ENCODE measurements at regions not wholly inside any gene's neighbourhood (a gene's known extent, or its start where the extent isn't known, plus 50 kb on each side); places are given as distances from the start of the nearest gene placed in this dataset.

GRCh38 chr5:29780401-29780800 is 1413.1 kb upstream of the CDH6 start:
- no peak for FAIRE-seq

DNA sequence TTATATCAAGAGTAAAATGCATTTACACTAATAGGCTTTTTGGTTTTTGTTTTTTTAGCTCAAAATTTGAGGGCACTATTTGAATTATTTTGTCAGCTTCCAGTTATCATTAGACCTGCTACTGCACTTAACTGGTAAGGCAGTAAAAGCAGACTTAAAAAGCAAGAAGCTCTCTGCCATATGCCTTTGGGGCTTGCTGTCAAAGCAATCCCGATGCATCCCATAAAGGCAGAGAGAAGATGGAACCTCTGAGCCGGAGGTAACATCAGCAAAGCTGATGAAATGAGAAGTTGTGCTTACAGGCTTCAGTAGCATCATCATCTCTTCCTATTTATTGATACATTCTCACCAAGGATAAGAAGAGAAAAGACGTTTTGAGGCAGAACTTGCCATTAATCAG is 1414.3 kb upstream of the CDH6 start:
- FAIRE-seq: no peak

- no peak for FAIRE-seq
Measured at GRCh38 chr5:29777373-29777772, 1416.1 kb upstream of the CDH6 start.

DNA sequence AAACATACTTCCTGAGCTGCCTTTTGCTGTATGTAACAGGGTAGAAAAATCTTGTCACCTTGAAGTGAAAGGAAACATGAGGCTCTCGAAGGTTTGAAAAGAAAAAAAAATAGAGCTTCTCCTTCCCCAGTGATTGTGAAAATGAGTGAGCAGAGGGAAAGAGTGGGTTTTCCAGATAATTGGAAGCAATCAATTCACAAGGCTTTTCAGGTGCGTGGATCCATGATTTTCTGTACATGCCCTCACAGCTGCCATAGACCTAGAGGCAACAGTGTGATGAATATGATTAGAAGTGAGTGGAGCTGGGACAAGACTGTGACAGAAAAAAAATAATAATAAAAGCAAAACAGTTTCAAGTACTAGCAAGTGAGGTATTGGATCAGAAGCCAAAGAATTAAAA is 1422.5 kb upstream of the CDH6 start:
- FAIRE-seq: no peak

DNA sequence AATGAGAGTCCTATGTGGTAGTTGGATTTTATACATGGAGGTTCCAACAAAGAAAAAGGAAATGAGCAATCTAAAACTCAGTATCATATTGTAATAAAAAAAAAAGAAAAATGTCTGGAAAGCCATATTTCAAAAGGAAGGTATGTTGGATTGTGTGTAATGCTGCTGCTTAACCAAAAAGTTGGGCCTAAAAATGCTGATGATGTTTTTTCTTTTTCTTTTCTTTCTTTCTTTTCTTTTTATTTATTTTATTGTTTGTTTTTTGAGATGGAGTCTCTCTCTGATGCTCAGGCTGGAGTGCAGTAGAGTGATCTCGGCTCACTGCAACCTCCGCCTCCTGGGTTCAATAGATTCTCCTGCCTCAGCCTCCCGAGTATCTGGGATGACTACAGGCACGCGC is 1424.0 kb upstream of the CDH6 start:
- FAIRE-seq: no peak

DNA sequence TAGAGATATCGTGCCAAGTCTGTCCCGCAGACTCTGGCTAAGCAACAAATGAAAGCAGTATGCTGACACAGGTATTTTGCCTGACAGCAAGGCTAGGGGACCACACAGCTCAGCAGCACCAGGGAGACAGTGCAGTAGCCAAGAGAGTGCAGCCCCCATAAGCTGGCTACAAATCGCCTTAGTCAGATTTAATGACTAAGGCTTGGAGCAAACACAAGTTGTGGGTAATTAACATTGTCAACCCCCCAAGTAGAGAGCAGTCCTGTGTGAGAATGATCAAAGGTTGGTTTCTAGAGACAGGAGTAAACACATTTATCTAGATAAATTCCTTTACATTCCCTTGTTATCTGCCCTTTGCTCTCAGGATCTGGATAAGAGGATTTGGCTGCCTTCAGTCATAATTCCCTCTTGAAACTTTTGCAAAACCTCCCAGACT is 1434.5 kb upstream of the CDH6 start:
- FAIRE-seq: no peak

DNA sequence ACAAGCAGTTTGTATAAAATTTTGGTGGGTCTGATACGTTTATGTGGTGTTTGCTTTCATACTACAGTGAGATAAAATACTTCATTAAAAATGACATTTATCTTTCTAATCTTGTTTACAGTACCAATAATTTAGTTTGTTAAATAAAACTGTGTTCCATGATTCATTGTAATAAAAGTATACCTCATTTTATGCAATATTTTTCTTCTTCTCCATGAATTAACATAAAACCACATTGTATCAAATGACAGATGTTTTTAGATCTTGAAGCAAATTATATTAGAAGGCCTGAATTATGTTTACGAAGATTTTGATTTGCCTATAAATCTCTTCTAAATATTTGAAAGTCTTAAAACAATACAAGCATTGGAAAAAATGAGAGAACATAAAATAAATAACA is 1443.0 kb upstream of the CDH6 start:
- no peak for FAIRE-seq

- no peak for FAIRE-seq
Measured at GRCh38 chr5:29744618-29745017, 1448.9 kb upstream of the CDH6 start.

DNA sequence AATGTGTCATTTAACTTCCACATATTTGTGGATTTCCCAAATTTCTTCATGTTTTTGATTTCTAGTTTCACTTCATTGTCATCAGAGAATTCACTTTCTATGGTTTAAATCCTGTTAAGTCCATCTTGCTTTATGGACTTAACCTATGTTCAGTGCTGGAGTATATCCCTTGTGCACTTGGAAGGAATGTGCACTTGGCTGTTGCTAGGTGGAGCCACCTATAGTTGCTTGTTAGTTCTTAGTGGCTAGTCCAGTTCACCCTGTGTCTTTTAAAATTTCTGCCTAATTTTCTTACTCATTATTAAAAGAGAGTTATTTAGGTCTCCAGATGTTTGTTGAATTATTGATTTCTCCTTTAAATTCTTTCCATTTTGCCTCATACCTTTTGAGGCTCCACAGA is 1472.5 kb upstream of the CDH6 start:
- FAIRE-seq: no peak

- no peak for FAIRE-seq
Measured at GRCh38 chr5:29719171-29719570, 1474.3 kb upstream of the CDH6 start.

DNA sequence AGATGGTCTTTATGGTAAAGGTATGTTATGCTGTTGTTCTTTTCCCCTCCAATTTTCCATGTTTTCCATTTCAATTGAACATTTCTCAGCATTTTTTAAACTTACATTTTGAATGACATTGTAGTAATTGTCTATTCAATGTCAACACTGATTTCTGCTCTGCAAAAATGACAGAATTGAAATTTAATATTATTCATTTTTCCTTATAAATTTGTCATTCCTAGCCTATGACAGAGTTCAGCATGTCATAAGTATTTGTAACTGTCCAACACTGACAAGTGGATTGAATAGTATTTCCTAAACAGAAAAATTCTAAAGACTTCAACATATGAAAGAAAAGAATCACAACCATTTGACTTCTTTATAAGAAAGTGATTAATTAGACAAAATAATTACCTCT is 1478.3 kb upstream of the CDH6 start:
- FAIRE-seq: no peak

DNA sequence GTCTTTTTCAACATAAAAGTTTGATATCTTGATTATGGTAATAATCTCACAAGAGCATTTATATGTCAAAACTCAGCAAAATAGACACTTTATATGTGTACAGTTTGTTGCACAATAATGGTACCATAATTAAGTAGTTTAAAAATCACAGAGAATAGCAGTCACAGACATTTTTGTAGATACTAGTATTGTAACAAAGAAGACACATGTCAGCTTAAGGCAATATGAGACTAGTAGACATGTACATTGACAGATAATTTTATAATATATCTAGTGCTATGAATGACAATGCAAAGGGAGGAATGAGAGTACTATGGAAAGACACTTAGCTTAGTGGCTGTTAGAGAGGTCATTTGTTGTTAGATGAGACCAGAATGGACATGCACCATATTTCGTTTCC is 1490.6 kb upstream of the CDH6 start:
- FAIRE-seq: no peak

DNA sequence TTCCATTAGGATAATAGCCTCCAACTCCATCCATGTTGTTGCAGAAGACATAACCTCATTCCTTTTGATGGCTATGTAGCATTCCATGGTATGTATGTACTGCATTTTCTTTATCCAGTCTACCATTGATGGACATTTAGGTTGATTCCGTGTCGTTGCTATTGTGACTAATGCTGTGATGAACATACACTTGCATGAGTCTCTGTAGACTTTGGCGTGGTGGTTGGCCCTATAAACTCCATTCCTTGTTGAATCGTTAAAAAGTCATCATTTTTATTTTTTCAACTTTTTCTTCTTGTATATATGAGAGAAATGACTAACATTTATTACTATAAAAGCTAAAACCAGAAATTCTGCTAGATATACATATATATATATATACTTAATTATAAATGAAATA is 1491.9 kb upstream of the CDH6 start:
- FAIRE-seq: no peak

GRCh38 chr5:29697785-29698414 is 1495.6 kb upstream of the CDH6 start:
- no peak for FAIRE-seq

DNA sequence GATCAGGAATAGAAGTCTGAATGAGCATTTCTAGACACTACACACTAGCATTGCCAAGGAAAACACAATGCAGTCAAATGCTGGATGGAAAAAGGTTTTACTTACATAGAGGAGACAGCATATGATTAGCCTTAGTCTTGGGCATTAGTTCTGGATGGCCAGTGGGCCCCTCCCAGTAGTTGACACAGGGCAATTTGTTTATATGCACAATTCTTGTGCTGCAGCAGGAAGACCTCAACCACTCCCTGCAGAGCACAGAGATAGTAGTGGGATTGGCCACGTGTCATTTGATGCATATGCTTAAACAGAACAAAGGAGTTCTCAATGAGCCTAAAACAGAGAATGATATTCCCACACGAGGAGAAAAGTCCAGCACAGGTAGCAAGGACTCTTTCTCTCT is 1496.2 kb upstream of the CDH6 start:
- FAIRE-seq: no peak

DNA sequence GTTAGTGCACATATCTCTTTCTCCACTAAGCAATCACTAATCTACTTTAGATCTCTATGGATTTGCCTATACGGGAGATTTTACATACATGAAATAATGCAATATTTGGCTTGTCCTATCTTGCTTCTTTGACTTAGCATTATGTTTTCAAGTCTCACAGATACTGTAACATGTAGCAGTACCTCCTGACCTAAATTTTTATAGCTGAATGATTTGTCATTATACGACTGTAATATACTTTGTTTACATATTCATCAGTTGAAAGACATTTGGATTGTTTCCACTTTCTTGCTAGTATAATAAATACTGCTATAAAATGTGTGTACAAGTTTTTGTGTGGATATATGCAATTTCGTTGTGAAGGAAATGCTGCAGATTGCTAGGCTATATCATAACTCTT is 1520.8 kb upstream of the CDH6 start:
- no peak for FAIRE-seq

- no peak for FAIRE-seq
Measured at GRCh38 chr5:29662876-29663275, 1530.6 kb upstream of the CDH6 start.

DNA sequence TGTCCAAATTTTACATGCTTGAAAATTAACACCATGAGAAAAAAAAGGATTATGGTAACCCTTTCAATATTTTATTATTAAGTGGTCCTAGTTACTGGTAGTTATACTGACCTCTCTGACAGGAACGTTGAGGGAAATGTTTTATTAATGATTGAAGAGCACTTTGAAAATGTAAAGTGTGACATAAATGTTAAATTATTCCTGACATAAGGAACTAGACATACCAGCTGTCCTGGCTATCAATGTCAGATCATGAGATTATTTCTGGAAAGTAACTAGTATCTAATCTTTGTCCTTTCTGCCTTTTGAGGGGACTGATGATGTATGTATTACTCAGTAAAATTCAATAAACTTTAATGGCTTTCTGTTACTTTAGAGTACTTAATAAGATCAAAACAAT is 1538.5 kb upstream of the CDH6 start:
- FAIRE-seq: no peak

GRCh38 chr5:29649321-29649720 is 1544.2 kb upstream of the CDH6 start:
- no peak for FAIRE-seq

- FAIRE-seq: no peak
Measured at GRCh38 chr5:29642601-29643000, 1550.9 kb upstream of the CDH6 start.

- FAIRE-seq: no peak
Measured at GRCh38 chr5:29614206-29614605, 1579.3 kb upstream of the CDH6 start.

- no peak for FAIRE-seq
Measured at GRCh38 chr5:29588236-29588635, 1605.2 kb upstream of the CDH6 start.

DNA sequence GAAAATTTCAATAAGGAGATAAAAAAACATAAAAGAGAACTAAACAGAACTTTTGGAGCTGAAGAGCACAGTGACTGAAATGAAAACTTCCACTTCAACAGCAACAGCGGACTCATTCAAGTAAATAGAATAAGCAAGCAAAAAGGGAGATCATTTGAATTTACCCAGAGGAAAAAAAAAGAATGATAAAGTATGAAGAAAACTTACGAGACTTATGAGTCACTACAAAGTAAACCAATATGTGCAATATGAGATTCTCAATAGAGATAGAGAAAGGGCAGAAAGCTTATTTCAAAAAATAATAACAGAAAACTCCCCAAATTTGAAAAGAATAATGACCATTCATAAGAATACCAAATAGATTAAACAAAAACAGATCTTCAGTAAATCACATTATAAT is 1605.7 kb upstream of the CDH6 start:
- no peak for FAIRE-seq

GRCh38 chr5:29568028-29568427 is 1625.5 kb upstream of the CDH6 start:
- no peak for FAIRE-seq

DNA sequence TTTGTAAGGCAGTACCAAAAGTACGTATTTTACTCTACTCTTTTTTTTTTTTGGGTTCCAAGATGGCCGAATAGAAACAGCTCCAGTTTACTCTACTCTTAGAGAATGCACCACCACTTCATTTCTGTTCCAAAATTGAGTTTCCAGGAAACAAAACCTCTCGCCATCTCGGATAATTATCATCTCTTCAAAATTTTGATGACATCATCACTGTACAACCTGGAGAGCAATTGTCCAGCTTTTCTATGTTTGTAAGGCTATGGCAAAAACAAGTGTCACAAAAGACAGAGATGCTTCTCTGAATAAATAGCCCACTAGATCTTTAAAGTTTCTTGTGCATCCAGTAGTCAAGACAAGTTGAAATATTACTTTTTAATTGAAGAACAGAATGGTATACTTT is 1631.9 kb upstream of the CDH6 start:
- no peak for FAIRE-seq

- no peak for FAIRE-seq
Measured at GRCh38 chr5:29550523-29550922, 1643.0 kb upstream of the CDH6 start.

Measured in G401.6 (cell line).